ENCODE measurements at regions not wholly inside any gene's neighbourhood (a gene's known extent, or its start where the extent isn't known, plus 50 kb on each side); places are given as distances from the start of the nearest gene placed in this dataset.

DNA sequence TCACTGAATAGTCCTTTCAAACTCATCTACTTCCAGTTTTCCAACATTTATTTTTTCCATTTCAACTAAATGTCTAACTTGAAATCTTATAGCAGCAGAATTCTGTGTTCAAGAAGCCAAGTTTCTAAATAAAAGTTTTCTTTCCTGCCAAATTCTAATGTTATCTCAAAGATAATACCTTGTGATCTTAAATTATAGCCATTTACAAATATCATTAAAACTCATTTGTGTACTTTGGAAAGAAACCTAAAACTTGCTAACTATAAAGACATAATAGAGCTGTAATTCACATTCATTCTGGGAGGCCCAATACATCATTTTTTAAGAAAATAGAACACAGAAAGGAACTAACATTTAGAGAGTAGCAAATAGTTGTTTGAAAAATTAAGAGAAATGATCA is 83.9 kb downstream of the MAD2L1 start:
- TF ChIP-seq, protein P1, sequence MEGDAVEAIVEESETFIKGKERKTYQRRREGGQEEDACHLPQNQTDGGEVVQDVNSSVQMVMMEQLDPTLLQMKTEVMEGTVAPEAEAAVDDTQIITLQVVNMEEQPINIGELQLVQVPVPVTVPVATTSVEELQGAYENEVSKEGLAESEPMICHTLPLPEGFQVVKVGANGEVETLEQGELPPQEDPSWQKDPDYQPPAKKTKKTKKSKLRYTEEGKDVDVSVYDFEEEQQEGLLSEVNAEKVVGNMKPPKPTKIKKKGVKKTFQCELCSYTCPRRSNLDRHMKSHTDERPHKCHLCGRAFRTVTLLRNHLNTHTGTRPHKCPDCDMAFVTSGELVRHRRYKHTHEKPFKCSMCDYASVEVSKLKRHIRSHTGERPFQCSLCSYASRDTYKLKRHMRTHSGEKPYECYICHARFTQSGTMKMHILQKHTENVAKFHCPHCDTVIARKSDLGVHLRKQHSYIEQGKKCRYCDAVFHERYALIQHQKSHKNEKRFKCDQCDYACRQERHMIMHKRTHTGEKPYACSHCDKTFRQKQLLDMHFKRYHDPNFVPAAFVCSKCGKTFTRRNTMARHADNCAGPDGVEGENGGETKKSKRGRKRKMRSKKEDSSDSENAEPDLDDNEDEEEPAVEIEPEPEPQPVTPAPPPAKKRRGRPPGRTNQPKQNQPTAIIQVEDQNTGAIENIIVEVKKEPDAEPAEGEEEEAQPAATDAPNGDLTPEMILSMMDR (IDR thresholded peaks at IDR 0.05; ENCODE audit: low read depth, low read length) = no peak
- no peak for TF ChIP-seq EZH2phosphoT487 (IDR thresholded peaks at IDR 0.05; ENCODE audit: low read depth)

Data from OCI-LY3 (cell line).